ENCODE measurements at regions not wholly inside any gene's neighbourhood (a gene's known extent, or its start where the extent isn't known, plus 50 kb on each side); places are given as distances from the start of the nearest gene placed in this dataset.

- H3K9ac ChIP-seq (ENCODE audit: low read length in 3 of 3), result no peak overlapping the region
- H3K27me3 ChIP-seq (ENCODE audit: control insufficient read depth, insufficient read depth, low read length), result no peaks in the 10 kb centered on the region
- intact Hi-C loops (cut with DNase I), result no loop called here
- H3K27ac ChIP-seq (ENCODE audit: low read depth in 2 of 2, low read length in 2 of 2), result no peak overlapping the region
- H3K4me3 ChIP-seq (ENCODE audit: low read length in 3 of 3), result no peak overlapping the region
- H3K9me3 ChIP-seq (ENCODE audit: control insufficient read depth in 2 of 3, insufficient read depth in 1 of 3, low read length in 3 of 3), result no peaks in the 10 kb centered on the region
- H3K36me3 ChIP-seq (ENCODE audit: control insufficient read depth in 2 of 3, insufficient read depth in 3 of 3, low read length in 3 of 3), result no peaks in the 10 kb centered on the region
- no peak for TF ChIP-seq CTCF (IDR thresholded peaks at IDR 0.05; ENCODE audit: borderline replicate concordance, extremely low read depth, insufficient read depth)
- H3K4me1 ChIP-seq (ENCODE audit: control insufficient read depth in 2 of 3, insufficient read depth in 2 of 3, low read depth in 1 of 3, low read length in 3 of 3), result no peaks in the 10 kb centered on the region
- DNase-seq (no peak), FAIRE-seq (no peak)
Observed at GRCh38 chr18:10401930-10402329, 52.5 kb upstream of the APCDD1 start.

- H3K4me3 ChIP-seq (ENCODE audit: low read length in 3 of 3), result no peak overlapping the region
- DNase-seq, result peak in 2 of 5 donors; percentile 61 to 69
- intact Hi-C loops (cut with DNase I), result no loop called here
- no peaks in the 10 kb centered on the region for H3K4me1 ChIP-seq (ENCODE audit: control insufficient read depth in 2 of 3, insufficient read depth in 2 of 3, low read depth in 1 of 3, low read length in 3 of 3)
- FAIRE-seq, result no peak
- no peak overlapping the region for H3K27ac ChIP-seq (ENCODE audit: low read depth in 2 of 2, low read length in 2 of 2)
- no peak for TF ChIP-seq CTCF (IDR thresholded peaks at IDR 0.05; ENCODE audit: borderline replicate concordance, extremely low read depth, insufficient read depth)
- H3K27me3 ChIP-seq (ENCODE audit: control insufficient read depth, insufficient read depth, low read length), result no peaks in the 10 kb centered on the region
- H3K9me3 ChIP-seq (ENCODE audit: control insufficient read depth in 2 of 3, insufficient read depth in 1 of 3, low read length in 3 of 3), result no peaks in the 10 kb centered on the region
- H3K9ac ChIP-seq (ENCODE audit: low read length in 3 of 3), result no peak overlapping the region
- H3K36me3 ChIP-seq (ENCODE audit: control insufficient read depth in 2 of 3, insufficient read depth in 3 of 3, low read length in 3 of 3), result no peaks in the 10 kb centered on the region
Observed at GRCh38 chr18:10402871-10403559, 51.4 kb upstream of the APCDD1 start.

GRCh38 chr18:10403708-10404107 is 50.7 kb upstream of the APCDD1 start:
- Histone ChIP-seq H3K4me1 (ENCODE audit: control insufficient read depth in 2 of 3, insufficient read depth in 2 of 3, low read depth in 1 of 3, low read length in 3 of 3) (no peaks in the 10 kb centered on the region), H3K9me3 (ENCODE audit: control insufficient read depth in 2 of 3, insufficient read depth in 1 of 3, low read length in 3 of 3) (no peaks in the 10 kb centered on the region), H3K27ac (ENCODE audit: low read depth in 2 of 2, low read length in 2 of 2) (no peak overlapping the region), H3K27me3 (ENCODE audit: control insufficient read depth, insufficient read depth, low read length) (no peaks in the 10 kb centered on the region), H3K4me3 (ENCODE audit: low read length in 3 of 3) (no peak overlapping the region), H3K36me3 (ENCODE audit: control insufficient read depth in 2 of 3, insufficient read depth in 3 of 3, low read length in 3 of 3) (no peaks in the 10 kb centered on the region), H3K9ac (ENCODE audit: low read length in 3 of 3) (no peak overlapping the region)
- intact Hi-C loops (cut with DNase I), result no loop called here
- TF ChIP-seq CTCF (IDR thresholded peaks at IDR 0.05; ENCODE audit: borderline replicate concordance, extremely low read depth, insufficient read depth), result no peak
- FAIRE-seq (no peak), DNase-seq (peak in 1 of 5 donors; percentile 43)

GRCh38 chr18:10404168-10404567 is 50.3 kb upstream of the APCDD1 start:
- no peak overlapping the region for H3K4me3 ChIP-seq (ENCODE audit: low read length in 3 of 3)
- intact Hi-C loops (cut with DNase I), result no loop called here
- H3K27me3 ChIP-seq (ENCODE audit: control insufficient read depth, insufficient read depth, low read length), result no peaks in the 10 kb centered on the region
- H3K9ac ChIP-seq (ENCODE audit: low read length in 3 of 3), result no peak overlapping the region
- H3K9me3 ChIP-seq (ENCODE audit: control insufficient read depth in 2 of 3, insufficient read depth in 1 of 3, low read length in 3 of 3), result no peaks in the 10 kb centered on the region
- TF ChIP-seq CTCF (IDR thresholded peaks at IDR 0.05; ENCODE audit: borderline replicate concordance, extremely low read depth, insufficient read depth), result no peak
- H3K4me1 ChIP-seq (ENCODE audit: control insufficient read depth in 2 of 3, insufficient read depth in 2 of 3, low read depth in 1 of 3, low read length in 3 of 3), result no peaks in the 10 kb centered on the region
- DNase-seq, result no peak
- H3K27ac ChIP-seq (ENCODE audit: low read depth in 2 of 2, low read length in 2 of 2), result no peak overlapping the region
- no peak for FAIRE-seq
- H3K36me3 ChIP-seq (ENCODE audit: control insufficient read depth in 2 of 3, insufficient read depth in 3 of 3, low read length in 3 of 3), result no peaks in the 10 kb centered on the region

Measured in kidney (tissue), 13 donors.